C4-2B (cell line): ENCODE measurements at regions not wholly inside any gene's neighbourhood (a gene's known extent, or its start where the extent isn't known, plus 50 kb on each side); places are given as distances from the start of the nearest gene placed in this dataset.

Experiments used
- H3K27ac ChIP-seq: fragments of 450-650 bp; 2 replicates; pipeline ENCODE4 v1.5.1; 2017
- ZFX ChIP-seq: fragments of 450-650 bp; IDR thresholded peaks from 2 replicates; pipeline ENCODE4 v1.6.1; 2017
- TF ChIP-seq, protein P1 (sequence below): fragments of 450-650 bp; conservative IDR thresholded peaks from 2 replicates; pipeline ENCODE4 v1.5.1; 2017; ENCODE audit warnings: mild to moderate bottlenecking

DNA sequence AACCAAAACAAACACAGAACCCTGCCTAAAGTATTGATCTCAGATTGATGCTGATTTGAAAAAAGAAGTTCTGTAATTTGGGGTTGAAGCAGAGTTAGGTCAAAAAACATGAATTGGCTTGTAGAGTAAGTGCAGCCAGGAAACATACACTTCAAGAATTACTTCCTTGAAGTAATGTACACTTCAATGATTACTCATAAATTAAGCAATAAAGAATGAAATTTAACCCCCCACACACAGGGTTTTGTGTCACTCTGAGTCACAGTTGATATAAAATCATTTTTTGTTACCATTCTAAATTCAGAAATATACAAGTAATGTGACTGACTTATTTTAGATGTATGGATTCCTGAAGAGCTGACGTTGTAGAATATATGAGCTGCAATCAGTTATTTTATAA, 622.2 kb downstream of the POM121L12 start:
- H3K27ac ChIP-seq: no peak overlapping the region
- TF ChIP-seq ZFX: no peak
- TF ChIP-seq, protein P1, sequence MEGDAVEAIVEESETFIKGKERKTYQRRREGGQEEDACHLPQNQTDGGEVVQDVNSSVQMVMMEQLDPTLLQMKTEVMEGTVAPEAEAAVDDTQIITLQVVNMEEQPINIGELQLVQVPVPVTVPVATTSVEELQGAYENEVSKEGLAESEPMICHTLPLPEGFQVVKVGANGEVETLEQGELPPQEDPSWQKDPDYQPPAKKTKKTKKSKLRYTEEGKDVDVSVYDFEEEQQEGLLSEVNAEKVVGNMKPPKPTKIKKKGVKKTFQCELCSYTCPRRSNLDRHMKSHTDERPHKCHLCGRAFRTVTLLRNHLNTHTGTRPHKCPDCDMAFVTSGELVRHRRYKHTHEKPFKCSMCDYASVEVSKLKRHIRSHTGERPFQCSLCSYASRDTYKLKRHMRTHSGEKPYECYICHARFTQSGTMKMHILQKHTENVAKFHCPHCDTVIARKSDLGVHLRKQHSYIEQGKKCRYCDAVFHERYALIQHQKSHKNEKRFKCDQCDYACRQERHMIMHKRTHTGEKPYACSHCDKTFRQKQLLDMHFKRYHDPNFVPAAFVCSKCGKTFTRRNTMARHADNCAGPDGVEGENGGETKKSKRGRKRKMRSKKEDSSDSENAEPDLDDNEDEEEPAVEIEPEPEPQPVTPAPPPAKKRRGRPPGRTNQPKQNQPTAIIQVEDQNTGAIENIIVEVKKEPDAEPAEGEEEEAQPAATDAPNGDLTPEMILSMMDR: no peak

GRCh38 chr7:53658951-53659350, 623.5 kb downstream of the POM121L12 start:
- no peak overlapping the region for H3K27ac ChIP-seq
- no peak for TF ChIP-seq ZFX
- TF ChIP-seq, protein P1: no peak

GRCh38 chr7:53661645-53662217, 626.3 kb downstream of the POM121L12 start:
- H3K27ac ChIP-seq: no peak overlapping the region
- TF ChIP-seq, protein P1: no peak
- no peak for TF ChIP-seq ZFX

DNA sequence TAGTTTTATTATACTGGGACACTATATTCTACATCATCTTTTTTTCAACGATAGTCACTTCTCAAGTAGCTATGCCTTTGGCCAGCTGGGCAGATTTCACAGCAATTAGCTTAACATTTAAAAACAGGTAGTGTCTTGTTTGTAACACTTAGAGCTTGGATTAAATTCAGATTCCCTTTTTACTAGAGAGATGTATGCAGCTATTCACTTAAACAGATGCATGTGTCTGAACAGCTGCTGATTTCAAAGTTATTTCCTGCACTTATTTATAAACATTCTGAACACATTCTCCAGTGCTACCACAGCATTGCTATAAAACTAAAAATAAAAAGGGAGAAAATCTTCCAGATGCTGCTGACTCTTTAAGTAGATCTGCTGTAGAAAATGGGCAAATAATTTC, 637.2 kb downstream of the POM121L12 start:
- no peak overlapping the region for H3K27ac ChIP-seq
- TF ChIP-seq, protein P1: no peak
- no peak for TF ChIP-seq ZFX

DNA sequence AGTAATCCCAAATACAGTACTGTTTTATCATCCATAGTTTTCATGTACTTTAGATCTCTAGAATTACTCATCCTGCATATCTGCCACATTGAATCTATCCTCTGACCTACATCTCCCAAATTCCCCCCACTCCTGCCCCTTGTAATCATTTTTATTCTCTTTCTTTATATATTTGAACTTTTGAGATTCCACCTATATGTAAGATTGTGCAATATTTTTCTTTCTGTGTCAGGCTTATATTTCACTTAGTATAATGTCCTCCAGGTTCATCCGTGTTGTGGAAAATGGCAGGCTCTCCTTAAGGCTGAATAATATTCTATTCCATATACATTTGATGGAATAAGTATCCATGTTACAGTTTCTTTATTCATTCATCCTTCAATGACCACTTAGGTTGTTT, 640.4 kb downstream of the POM121L12 start:
- TF ChIP-seq, protein P1: no peak
- TF ChIP-seq ZFX: no peak
- no peak overlapping the region for H3K27ac ChIP-seq

- H3K27ac ChIP-seq: no peak overlapping the region
- TF ChIP-seq ZFX: no peak
- TF ChIP-seq, protein P1: no peak
Observed at GRCh38 chr7:53684693-53685092, 649.3 kb downstream of the POM121L12 start.

DNA sequence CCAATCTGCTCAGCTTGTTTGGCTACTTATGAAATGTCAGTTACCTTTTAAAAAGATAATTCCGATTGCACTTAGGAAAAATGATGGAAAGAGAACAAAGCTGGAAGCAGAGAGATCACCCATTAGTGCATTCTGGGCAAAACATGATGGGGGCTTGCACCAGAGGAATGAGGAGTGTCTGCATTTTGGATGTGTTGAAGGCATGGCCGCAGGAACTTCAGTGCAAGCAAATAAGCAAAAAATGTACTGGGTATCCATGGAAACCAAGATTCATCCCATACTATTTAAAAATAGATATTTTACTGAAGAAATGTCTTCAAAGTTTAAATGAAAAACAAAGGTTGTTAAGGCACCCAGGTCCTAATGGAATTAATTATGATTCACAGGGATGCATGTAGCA, 655.0 kb downstream of the POM121L12 start:
- TF ChIP-seq, protein P1: no peak
- no peak for TF ChIP-seq ZFX
- no peak overlapping the region for H3K27ac ChIP-seq
